ENCODE measurements at regions not wholly inside any gene's neighbourhood (a gene's known extent, or its start where the extent isn't known, plus 50 kb on each side); places are given as distances from the start of the nearest gene placed in this dataset.
"Not testable (repeated sequence)": the region's sequence is repeated elsewhere in the genome, so short reads cannot be mapped to it uniquely, and the experiment has no call there.

GRCh38 chr14:105627287-105627686 lies 100.9 kb downstream of the TMEM121 start:
- not testable (repeated sequence) for H3K27ac ChIP-seq (ENCODE audit: low read length); H3K4me3 ChIP-seq (ENCODE audit: low read length)
- peaks cover 23% of the 10 kb centered on the region for H3K9me3 ChIP-seq (ENCODE audit: control insufficient read depth, low read depth, low read length)

GRCh38 chr14:105627701-105628100 lies 101.3 kb downstream of the TMEM121 start:
- no peak overlapping the region for H3K4me3 ChIP-seq (ENCODE audit: low read length)
- H3K27ac ChIP-seq (ENCODE audit: low read length) = no peak overlapping the region
- no peaks in the 10 kb centered on the region for H3K4me1 ChIP-seq (ENCODE audit: control insufficient read depth, low read depth, low read length)
- no peak overlapping the region for H3K9ac ChIP-seq (ENCODE audit: low read length)
- H3K9me3 ChIP-seq (ENCODE audit: control insufficient read depth, low read depth, low read length) = peaks cover 23% of the 10 kb centered on the region
- no peaks in the 10 kb centered on the region for H3K27me3 ChIP-seq (ENCODE audit: control insufficient read depth, insufficient read depth, low read length)
- no peaks in the 10 kb centered on the region for H3K36me3 ChIP-seq (ENCODE audit: control insufficient read depth, low read depth, low read length)

More at GRCh38 chr14:105627287-105627686, 100.9 kb downstream of the TMEM121 start:
- not testable (repeated sequence) for H3K9ac ChIP-seq (ENCODE audit: low read length); H3K4me1 ChIP-seq (ENCODE audit: control insufficient read depth, low read depth, low read length); H3K27me3 ChIP-seq (ENCODE audit: control insufficient read depth, insufficient read depth, low read length); H3K36me3 ChIP-seq (ENCODE audit: control insufficient read depth, low read depth, low read length)

- not testable (repeated sequence) for H3K9ac ChIP-seq (ENCODE audit: low read length); H3K27ac ChIP-seq (ENCODE audit: low read length); H3K36me3 ChIP-seq (ENCODE audit: control insufficient read depth, low read depth, low read length); H3K27me3 ChIP-seq (ENCODE audit: control insufficient read depth, insufficient read depth, low read length); H3K4me3 ChIP-seq (ENCODE audit: low read length); H3K4me1 ChIP-seq (ENCODE audit: control insufficient read depth, low read depth, low read length)
- H3K9me3 ChIP-seq (ENCODE audit: control insufficient read depth, low read depth, low read length) = peaks cover 21% of the 10 kb centered on the region
Measured at GRCh38 chr14:105628126-105628525, 101.7 kb downstream of the TMEM121 start.

- H3K9me3 ChIP-seq (ENCODE audit: control insufficient read depth, low read depth, low read length) = peaks cover 21% of the 10 kb centered on the region
- not testable (repeated sequence) for H3K9ac ChIP-seq (ENCODE audit: low read length); H3K4me1 ChIP-seq (ENCODE audit: control insufficient read depth, low read depth, low read length); H3K27me3 ChIP-seq (ENCODE audit: control insufficient read depth, insufficient read depth, low read length); H3K27ac ChIP-seq (ENCODE audit: low read length); H3K36me3 ChIP-seq (ENCODE audit: control insufficient read depth, low read depth, low read length); H3K4me3 ChIP-seq (ENCODE audit: low read length)
Measured at GRCh38 chr14:105628531-105629067, 102.2 kb downstream of the TMEM121 start.

GRCh38 chr14:105629091-105629885 lies 102.9 kb downstream of the TMEM121 start:
- not testable (repeated sequence) for H3K36me3 ChIP-seq (ENCODE audit: control insufficient read depth, low read depth, low read length); H3K27me3 ChIP-seq (ENCODE audit: control insufficient read depth, insufficient read depth, low read length); H3K27ac ChIP-seq (ENCODE audit: low read length); H3K4me3 ChIP-seq (ENCODE audit: low read length); H3K4me1 ChIP-seq (ENCODE audit: control insufficient read depth, low read depth, low read length); H3K9ac ChIP-seq (ENCODE audit: low read length)
- H3K9me3 ChIP-seq (ENCODE audit: control insufficient read depth, low read depth, low read length) = peaks cover 21% of the 10 kb centered on the region

- H3K36me3 ChIP-seq (ENCODE audit: control insufficient read depth, low read depth, low read length) = no peaks in the 10 kb centered on the region
- peaks cover 17% of the 10 kb centered on the region for H3K9me3 ChIP-seq (ENCODE audit: control insufficient read depth, low read depth, low read length)
- no peaks in the 10 kb centered on the region for H3K27me3 ChIP-seq (ENCODE audit: control insufficient read depth, insufficient read depth, low read length)
- no peaks in the 10 kb centered on the region for H3K4me1 ChIP-seq (ENCODE audit: control insufficient read depth, low read depth, low read length)
- H3K4me3 ChIP-seq (ENCODE audit: low read length) = no peak overlapping the region
- H3K27ac ChIP-seq (ENCODE audit: low read length) = no peak overlapping the region
- no peak overlapping the region for H3K9ac ChIP-seq (ENCODE audit: low read length)
Measured at GRCh38 chr14:105629886-105630215, 103.5 kb downstream of the TMEM121 start.

- not testable (repeated sequence) for H3K27me3 ChIP-seq (ENCODE audit: control insufficient read depth, insufficient read depth, low read length); H3K27ac ChIP-seq (ENCODE audit: low read length); H3K9ac ChIP-seq (ENCODE audit: low read length); H3K4me1 ChIP-seq (ENCODE audit: control insufficient read depth, low read depth, low read length); H3K36me3 ChIP-seq (ENCODE audit: control insufficient read depth, low read depth, low read length); H3K4me3 ChIP-seq (ENCODE audit: low read length)
- H3K9me3 ChIP-seq (ENCODE audit: control insufficient read depth, low read depth, low read length) = peaks cover 17% of the 10 kb centered on the region
Measured at GRCh38 chr14:105630293-105630934, 104.0 kb downstream of the TMEM121 start.

GRCh38 chr14:105630935-105631779 lies 104.8 kb downstream of the TMEM121 start:
- not testable (repeated sequence) for H3K36me3 ChIP-seq (ENCODE audit: control insufficient read depth, low read depth, low read length); H3K4me3 ChIP-seq (ENCODE audit: low read length); H3K27ac ChIP-seq (ENCODE audit: low read length); H3K27me3 ChIP-seq (ENCODE audit: control insufficient read depth, insufficient read depth, low read length); H3K9ac ChIP-seq (ENCODE audit: low read length); H3K4me1 ChIP-seq (ENCODE audit: control insufficient read depth, low read depth, low read length)
- peaks cover 17% of the 10 kb centered on the region for H3K9me3 ChIP-seq (ENCODE audit: control insufficient read depth, low read depth, low read length)

GRCh38 chr14:105632010-105632409 lies 105.6 kb downstream of the TMEM121 start:
- Histone ChIP-seq H3K9me3 (ENCODE audit: control insufficient read depth, low read depth, low read length) (peaks cover 17% of the 10 kb centered on the region), H3K4me1 (ENCODE audit: control insufficient read depth, low read depth, low read length) (no peaks in the 10 kb centered on the region), H3K36me3 (ENCODE audit: control insufficient read depth, low read depth, low read length) (no peaks in the 10 kb centered on the region), H3K27me3 (ENCODE audit: control insufficient read depth, insufficient read depth, low read length) (no peaks in the 10 kb centered on the region), H3K9ac (ENCODE audit: low read length) (no peak overlapping the region), H3K4me3 (ENCODE audit: low read length) (no peak overlapping the region), H3K27ac (ENCODE audit: low read length) (no peak overlapping the region)

- H3K36me3 ChIP-seq (ENCODE audit: control insufficient read depth, low read depth, low read length); H3K4me3 ChIP-seq (ENCODE audit: low read length); H3K27ac ChIP-seq (ENCODE audit: low read length); H3K27me3 ChIP-seq (ENCODE audit: control insufficient read depth, insufficient read depth, low read length); H3K9ac ChIP-seq (ENCODE audit: low read length); H3K4me1 ChIP-seq (ENCODE audit: control insufficient read depth, low read depth, low read length): not testable (repeated sequence)
- peaks cover 17% of the 10 kb centered on the region for H3K9me3 ChIP-seq (ENCODE audit: control insufficient read depth, low read depth, low read length)
Measured at GRCh38 chr14:105633596-105633995, 107.2 kb downstream of the TMEM121 start.

GRCh38 chr14:105635560-105635959 lies 109.2 kb downstream of the TMEM121 start:
- no peak overlapping the region for H3K9ac ChIP-seq (ENCODE audit: low read length)
- peaks cover 15% of the 10 kb centered on the region for H3K9me3 ChIP-seq (ENCODE audit: control insufficient read depth, low read depth, low read length)
- no peaks in the 10 kb centered on the region for H3K27me3 ChIP-seq (ENCODE audit: control insufficient read depth, insufficient read depth, low read length)
- H3K4me3 ChIP-seq (ENCODE audit: low read length) = no peak overlapping the region
- no peaks in the 10 kb centered on the region for H3K36me3 ChIP-seq (ENCODE audit: control insufficient read depth, low read depth, low read length)
- no peak overlapping the region for H3K27ac ChIP-seq (ENCODE audit: low read length)
- no peaks in the 10 kb centered on the region for H3K4me1 ChIP-seq (ENCODE audit: control insufficient read depth, low read depth, low read length)
